ENCODE measurements at regions not wholly inside any gene's neighbourhood (a gene's known extent, or its start where the extent isn't known, plus 50 kb on each side); places are given as distances from the start of the nearest gene placed in this dataset.
"Not testable (repeated sequence)": the region's sequence is repeated elsewhere in the genome, so short reads cannot be mapped to it uniquely, and the experiment has no call there.

DNA sequence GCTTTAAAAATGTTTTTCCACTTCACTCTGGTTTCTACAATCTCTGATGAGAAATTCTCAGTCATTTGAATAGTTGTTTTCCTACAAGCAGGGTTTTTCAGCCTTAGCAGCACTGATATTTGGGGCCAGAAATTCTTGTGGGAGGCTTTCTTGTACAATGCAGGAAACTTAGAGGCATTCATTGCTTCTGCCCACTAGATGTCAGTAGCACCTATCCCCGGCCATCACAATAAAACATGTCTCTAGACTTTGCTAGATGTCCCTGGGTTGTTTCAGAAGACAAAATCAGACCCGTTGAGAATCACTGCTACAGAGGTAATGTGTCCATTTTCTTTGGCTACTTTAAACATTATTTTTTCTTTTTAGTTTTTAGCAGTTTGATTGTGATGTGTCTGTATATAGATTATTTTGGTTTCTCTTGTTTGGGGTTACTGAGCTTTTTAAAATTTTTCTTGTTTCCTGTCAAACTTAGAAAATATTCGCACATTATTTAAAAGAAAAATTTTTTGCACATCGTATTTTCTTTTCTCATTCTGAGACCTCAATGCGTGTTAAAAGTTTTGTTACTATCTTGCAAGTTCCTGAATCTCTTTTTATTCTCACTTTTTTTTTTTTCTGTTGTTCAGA is 60.8 kb upstream of the CCDC179 start:
- DNase-seq: peak; percentile 46

GRCh38 chr11:22922672-22923071 is 62.4 kb upstream of the CCDC179 start:
- DNase-seq: no peak

DNA sequence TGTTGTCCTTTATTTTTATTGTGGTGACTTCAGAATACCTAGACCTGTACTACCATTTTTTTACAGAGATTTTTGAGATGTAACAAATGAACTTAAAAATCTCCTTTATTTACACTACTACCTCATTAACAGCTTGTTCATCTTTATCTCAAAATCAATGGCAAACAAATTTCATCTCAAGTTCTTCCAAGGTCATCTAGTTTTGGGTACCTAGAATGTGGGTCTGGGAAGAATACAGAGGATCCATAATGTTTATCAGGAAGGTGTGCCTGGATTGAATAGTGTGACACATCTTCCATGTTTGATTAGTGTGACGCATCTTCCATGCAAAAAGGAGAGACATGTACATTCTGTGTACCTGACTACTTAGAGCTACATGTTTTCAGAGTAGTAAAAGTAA is 63.3 kb upstream of the CCDC179 start:
- no peak for DNase-seq

- DNase-seq: no peak
These were observed 66.1 kb upstream of the CCDC179 start for GRCh38 chr11:22926341-22926740.

GRCh38 chr11:22927793-22928192 is 67.5 kb upstream of the CCDC179 start:
- DNase-seq: no peak

- no peak for DNase-seq
These were observed 68.1 kb upstream of the CCDC179 start for GRCh38 chr11:22928207-22928917.

DNA sequence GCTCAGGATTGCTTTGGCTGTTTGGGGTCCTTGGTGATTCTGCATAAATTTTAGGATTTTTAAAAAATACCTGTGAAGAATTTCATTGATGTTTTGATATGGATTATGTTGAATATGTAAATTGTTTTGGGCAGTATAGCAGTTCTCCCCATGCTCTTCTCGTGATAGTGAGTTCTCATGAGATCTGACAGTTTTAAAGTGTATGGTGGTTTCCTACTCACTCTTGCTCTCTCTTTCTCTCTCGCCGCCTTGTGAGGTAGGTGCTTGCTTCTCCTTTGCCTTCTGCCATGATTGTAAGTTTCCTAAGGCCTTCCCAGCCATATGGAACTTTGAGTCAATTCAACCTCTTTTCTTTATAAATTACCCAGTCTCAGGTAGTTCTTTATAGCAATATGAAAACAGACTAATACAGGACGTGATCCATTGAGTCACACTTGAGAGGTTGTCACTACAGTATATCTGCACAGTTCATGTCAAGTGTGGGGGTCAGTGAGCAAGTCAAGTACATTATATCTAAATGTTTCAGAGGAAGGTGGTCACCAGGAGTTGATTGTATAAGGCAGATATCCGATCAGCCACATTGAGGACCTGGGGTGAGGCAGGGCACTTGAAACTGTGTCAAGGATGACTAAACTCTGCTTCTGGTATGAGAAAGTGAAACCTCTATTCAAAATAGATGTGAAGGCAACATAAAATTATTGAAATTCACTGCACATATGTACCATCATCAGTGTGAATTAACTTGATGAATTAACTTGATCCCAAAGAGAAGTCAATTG is 70.7 kb upstream of the CCDC179 start:
- DNase-seq: no peak

DNA sequence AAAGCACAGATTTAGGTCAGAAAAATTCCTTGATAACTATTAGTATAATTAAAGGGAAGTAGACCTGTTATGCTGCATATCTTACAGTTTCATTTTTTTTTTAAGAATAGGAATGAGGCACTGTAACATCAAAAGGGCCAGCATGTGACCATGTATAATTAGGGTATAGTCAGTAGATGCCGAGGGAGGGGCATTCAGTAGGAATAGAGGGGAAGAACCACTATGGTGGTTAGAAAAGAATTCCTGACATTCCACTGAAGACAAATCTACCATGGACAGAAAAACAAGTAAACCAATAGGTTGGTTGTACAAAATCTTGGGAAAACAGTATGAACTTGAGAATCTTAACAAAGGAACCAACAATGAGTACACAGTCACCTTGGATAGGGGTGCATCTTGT is 78.4 kb upstream of the CCDC179 start:
- DNase-seq: no peak

- not testable (repeated sequence) for DNase-seq
These were observed 81.3 kb upstream of the CCDC179 start for GRCh38 chr11:22941544-22941943.

DNA sequence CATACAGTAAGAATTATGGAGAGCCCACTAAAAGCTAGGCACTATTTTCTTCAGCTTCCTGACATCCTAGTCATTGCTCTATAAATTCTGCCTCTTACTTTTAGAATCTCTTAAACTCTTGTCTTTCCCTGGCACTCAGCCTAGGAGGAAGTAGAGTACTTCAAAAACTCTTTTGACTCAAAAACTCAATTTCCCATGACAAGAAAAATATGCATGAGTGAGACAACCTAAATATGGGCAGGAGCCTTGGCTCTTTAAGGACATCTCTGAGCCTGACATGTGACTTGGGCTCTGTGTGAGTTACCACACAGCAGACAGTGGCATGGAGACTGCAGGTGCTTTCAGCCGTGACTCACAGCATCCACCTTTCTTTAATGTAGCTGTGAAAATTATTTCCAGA is 97.5 kb upstream of the CCDC179 start:
- peak; percentile 99 for DNase-seq

- no peak for DNase-seq
These were observed 114.0 kb upstream of the CCDC179 start for GRCh38 chr11:22974251-22974650.

DNA sequence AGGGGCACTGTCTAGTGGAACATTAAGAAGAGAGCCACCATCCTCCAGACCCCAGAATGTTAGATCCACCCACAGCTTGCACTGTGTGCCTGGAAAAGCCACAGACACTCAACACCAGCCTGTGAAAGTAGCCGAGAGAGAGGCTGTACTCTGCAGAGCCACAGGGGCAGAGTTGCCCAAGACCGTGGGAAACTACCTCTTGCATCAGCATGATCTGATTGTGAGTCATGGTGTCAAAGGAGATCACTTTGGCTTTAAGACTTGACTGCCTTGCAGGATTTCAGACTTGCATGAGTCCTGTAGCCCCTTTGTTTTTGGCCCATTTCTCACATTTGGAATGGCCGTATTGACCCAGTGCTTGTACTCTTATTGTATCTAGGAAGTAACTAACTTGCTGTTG is 115.9 kb upstream of the CCDC179 start:
- DNase-seq: no peak

DNA sequence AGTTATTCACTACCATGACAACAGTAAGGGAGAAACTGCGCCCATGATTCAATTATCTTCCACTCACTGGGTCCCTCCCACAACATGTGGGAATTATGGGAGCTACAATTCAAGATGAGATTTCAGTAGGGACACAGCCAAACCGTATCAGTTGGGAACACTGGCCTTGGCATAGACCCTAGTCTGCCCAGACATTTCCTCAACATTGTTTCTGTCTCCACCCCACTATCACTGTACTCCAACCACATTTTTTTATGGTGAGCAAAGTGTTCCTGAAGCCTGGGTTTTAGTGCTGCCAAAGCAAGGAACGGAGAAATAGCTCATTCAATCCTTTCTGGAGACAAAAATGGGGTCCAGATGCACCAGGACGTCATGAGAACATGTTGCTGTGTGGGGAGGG is 122.6 kb upstream of the CCDC179 start:
- no peak for DNase-seq

DNA sequence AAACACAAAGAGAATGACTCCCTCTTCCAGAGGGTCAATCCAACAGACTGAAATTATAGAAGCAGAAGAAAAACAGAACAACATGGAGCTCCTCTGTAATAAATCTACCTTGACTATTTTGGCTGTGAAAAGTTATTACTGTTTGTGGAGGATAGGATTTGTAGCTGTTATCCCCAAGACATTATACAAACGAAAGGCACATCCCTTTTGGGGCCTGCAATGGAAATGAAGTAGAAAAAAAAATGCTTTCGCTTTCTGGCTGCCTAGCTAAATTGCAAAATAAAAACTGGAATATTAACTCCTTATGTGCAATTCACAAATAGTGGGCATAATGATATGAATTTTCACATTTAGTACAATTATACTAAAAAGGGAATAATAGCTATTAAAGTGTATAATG is 123.8 kb upstream of the CCDC179 start:
- no peak for DNase-seq

DNA sequence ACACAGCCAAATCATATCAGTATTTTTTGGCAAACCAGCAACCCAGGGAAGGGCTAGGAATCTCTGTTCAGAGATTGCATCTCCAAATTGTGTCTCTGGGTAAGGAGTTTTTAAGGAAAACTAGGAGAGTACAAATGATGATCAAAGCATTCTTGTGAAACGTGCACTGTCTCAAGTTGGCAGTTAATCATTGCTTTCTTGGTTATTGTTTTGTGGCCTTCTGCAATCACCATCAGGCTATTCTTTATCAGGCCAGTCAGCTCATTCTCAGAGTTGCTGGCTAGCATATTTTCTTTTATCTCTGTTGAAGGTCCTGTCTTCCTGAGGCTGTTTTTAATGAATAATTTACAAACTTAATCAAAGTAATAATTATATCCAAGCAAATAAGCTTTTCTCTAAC is 129.1 kb upstream of the CCDC179 start:
- DNase-seq: no peak

DNA sequence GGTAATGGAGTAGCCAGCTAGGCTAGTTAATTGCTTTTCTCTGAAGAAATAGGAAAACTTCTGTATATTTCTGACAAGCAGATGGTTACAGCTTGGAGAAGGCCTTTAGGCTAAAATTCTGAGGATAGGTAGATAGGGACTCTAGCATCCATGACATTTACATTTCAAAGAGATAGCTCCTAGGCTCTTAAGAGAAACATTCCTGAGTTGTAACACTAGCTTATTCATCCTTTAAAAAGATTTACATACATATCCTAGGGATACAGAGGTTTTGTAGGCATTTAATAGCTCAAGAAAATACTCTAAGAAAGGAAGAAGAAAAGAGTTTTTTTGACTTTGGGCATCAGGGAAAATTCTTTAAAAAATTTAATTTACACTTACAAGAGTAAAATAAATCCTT is 130.9 kb upstream of the CCDC179 start:
- no peak for DNase-seq

GRCh38 chr11:23006730-23007129 is 146.5 kb upstream of the CCDC179 start:
- DNase-seq: no peak

DNA sequence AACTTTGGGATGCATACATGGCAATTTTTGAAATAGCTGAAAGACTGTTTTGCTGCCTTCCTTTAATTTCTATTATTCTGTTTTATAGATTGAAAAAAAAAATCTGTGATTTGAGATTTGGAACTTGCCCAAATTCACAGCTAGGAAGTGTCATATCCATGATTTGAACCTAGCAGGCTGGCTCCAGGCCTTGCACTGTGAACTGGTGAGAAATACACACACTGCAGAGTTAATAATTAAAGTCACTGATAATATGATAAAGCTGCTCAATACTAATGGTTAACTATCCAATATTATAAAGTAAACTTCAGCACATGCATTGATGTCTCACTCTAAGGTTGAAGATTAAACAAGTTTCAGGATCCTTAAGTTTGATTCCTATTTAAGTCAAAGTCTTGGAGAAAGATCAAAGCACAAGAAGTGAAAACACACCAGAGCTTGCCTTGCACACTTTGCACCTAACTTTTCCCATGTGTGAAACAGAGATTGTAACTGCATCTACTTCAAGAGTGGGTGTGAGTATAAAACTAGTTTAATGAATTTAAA is 150.6 kb upstream of the CCDC179 start:
- DNase-seq: no peak

DNA sequence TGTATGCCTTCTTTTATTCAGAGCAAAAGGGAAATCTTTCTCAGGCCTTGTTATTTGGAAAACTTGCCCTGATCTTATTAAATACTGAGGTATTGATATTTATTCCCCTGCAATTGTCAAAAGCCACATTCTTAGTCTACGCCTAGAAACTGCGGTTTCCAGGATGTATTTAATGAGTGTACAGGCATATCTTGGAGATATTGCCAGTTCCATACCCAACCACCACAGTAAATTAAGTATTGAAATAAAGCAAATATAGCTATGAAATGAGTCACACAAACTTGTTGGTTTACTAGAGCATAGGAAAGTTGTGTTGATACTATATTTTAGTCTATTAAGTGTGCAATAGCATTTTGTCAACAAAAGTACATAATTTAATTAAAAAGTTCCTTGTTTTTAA is 152.7 kb upstream of the CCDC179 start:
- DNase-seq: no peak

GRCh38 chr11:23013509-23013908 is 153.2 kb upstream of the CCDC179 start:
- no peak for DNase-seq

GRCh38 chr11:23021287-23021863 is 161.1 kb upstream of the CCDC179 start:
- no peak for DNase-seq

- no peak for DNase-seq
These were observed 162.6 kb upstream of the CCDC179 start for GRCh38 chr11:23022854-23023253.

GRCh38 chr11:23023319-23023718 is 163.0 kb upstream of the CCDC179 start:
- DNase-seq: no peak

All from DMS79 treated with DMSO at 0.1 percent for 48 hours (cell line).